EL (cell line): ENCODE measurements at regions not wholly inside any gene's neighbourhood (a gene's known extent, or its start where the extent isn't known, plus 50 kb on each side); places are given as distances from the start of the nearest gene placed in this dataset.

Source experiments
- DNase-seq: peaks from one replicate; pipeline ENCODE4 v3.0.0-alpha.2; 2016

- DNase-seq, result peak; percentile 67
These were observed 654.8 kb upstream of the TBX3 start for GRCh38 chr12:115338566-115339294.

DNA sequence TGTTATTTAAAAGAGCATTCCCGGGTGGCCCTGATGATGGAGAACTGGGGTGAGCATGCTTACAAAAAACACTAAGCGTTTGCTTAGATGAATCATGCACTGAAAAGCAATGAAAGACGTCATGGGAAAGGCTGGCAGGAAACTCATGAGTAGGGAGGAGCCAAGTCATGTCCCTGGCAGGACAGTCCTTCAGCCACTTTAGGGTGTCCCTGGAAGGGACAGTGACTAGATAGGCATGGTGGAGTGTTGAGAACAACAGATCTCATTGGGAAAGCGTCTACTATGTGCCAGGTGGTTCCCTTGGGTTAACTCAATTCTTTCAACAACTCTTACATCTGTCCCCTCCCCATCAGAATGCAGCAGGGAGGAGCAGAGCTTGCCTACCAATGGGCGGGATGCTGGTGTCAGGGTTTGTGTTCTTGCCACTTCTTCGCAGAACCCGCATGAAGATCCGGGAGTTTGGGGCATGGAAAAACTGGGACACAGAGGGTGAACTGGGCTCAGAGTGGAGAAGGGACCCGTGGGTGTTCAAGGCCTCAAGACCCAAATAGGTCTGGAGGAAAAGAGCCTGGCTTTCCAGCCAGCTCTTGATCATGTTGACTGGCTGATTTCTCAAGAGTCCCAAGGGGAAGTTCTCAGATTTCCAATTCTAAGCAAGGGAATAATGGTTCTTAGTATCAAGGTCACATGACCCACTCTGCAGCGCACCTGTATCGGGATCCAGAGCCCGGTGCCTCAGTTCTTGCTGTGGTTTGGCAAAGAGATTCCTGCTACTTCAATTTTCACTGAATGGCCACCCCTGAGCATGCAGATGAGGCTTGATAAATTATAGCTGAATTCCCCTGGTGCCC is 653.9 kb upstream of the TBX3 start:
- DNase-seq, result peak; percentile 94

- no peak for DNase-seq
These were observed 652.5 kb upstream of the TBX3 start for GRCh38 chr12:115336506-115336905.

DNA sequence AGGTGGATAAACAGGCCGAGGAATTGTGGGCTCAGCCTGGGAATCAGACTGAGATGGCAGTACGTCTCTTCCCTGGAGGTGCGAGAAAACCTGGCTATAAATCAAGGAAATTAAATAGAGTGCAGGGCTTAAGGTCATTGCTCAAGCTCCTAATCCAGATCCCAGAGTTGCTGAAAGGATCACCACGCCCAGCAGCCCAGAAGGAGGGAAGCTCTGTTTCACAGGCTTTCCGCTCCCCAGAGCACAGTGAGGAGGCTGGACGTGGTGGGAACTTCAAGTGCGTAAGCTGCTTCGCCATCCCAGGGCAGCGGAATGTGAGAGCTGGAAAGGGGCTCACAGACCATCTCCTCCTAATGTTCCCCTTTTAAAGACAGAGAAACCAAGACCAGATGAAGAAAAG is 651.6 kb upstream of the TBX3 start:
- no peak for DNase-seq

GRCh38 chr12:115335048-115335447 is 651.1 kb upstream of the TBX3 start:
- no peak for DNase-seq

- no peak for DNase-seq
These were observed 649.0 kb upstream of the TBX3 start for GRCh38 chr12:115332945-115333344.

DNA sequence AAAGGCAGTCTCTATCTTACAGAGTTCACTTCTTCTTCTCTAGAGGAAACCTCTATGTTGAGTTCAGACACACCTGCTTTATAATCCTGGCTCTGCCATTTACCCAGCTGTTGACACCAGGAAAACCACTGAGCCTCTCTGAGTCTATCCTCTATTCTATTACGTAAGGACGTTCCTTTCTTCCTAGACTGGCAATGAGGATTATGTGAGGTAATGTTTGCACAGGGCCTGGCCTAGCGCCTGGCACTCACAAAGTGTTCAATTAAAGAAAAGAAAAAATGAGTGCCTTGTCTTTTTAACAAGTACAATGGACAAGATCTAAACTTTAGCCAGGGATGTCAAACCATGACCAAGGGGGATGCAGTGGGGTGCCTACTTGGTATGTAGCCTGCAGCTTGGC is 641.9 kb upstream of the TBX3 start:
- no peak for DNase-seq

GRCh38 chr12:115324949-115325593 is 641.1 kb upstream of the TBX3 start:
- no peak for DNase-seq

GRCh38 chr12:115323223-115323905 is 639.4 kb upstream of the TBX3 start:
- DNase-seq, result peak; percentile 82

DNA sequence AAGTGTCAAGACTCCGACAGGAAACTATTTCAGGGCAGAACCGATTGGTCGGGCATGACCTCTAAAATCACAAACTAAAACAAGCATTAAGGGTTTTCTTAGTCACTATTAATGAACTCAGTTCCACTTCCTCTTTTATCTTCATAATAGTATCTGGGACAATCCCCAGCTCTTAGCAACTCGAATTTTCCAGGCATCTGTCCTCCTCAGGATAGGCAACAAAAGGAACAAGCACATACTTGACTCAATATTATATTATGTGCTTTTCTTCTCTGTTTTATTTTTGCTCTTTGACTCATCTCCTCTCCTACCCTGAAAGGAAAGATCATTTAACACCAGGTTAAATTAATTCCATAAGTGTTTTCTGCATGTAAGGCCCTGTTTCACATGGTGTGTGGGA is 638.3 kb upstream of the TBX3 start:
- DNase-seq, result peak; percentile 58

DNA sequence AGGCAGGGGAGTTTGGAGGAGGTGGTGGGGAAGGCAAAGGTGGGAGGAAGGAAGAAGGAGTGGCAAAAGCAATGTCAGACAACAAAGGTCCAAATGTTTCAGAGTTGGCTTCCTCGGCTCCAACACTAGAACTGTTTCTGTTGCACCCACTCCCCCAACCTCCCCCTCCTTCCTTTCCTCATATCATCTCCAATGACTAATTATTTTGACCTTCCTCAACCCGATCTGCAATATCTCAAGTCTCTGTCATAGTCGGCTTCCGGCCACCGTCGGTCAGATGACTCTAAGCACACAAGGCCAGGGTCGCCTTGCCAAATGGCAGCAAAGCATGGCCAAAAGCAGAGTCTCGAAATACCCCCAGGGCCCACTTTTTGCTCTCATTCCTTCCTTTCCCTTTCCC is 637.0 kb upstream of the TBX3 start:
- no peak for DNase-seq

DNA sequence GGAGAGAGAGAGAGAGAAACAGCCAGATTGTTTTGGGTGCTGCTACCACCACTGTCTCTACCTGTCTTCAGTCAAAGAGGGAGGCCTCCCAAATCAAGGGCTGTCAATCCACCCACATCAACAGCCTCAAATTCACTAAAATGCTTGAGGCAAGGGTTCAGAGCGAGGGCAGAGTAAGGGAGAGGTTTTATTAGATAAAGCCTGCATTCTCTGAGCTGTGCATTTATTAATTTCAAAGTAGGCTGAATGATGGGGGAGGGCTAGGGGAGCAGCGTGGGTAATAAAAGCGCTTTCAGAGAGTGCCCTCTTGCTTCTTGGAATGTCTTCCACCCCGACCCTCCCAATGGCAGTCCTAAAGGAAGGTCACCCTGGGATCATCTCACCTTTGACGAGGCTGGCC is 636.5 kb upstream of the TBX3 start:
- no peak for DNase-seq

- no peak for DNase-seq
These were observed 635.6 kb upstream of the TBX3 start for GRCh38 chr12:115319446-115320040.

DNA sequence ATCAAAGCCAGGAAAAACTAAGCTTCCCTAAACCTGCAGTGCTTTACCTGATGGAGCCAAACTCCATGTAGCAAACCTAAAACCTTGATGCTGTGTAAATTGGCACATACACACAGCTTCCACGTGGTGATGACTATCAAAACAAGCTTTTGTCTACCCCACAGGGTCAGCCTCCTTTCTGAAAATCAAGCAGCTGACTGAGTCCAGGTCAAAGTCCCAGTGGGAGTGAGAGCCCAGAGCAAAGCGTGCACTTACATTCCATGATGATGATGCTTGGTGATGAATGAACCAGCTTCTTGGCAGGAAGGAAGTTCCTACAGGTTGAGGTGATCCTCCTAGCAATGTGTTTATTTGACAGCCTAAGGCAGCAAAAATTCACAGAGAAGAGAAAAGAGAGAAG is 630.0 kb upstream of the TBX3 start:
- peak; percentile 89 for DNase-seq

GRCh38 chr12:115312901-115313300 is 628.9 kb upstream of the TBX3 start:
- DNase-seq, result no peak

DNA sequence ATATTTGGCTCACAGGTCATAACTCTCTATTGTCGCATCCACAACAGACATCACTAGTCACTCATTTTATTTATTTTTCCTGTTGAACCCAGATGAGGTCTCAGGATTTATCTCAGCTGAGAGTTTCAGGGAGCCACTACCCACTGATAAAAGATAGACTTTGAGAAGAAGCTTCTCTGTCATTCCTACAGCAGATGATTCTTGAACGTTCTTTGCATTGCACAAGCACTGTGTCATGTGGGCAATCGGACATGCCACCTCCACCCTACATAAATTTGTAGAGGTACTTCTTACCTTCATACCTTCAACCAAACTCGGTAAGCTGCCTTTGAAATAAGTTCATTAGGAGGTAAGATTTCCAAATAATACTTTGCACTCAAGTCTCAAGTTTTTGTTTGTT is 627.9 kb upstream of the TBX3 start:
- DNase-seq, result no peak

GRCh38 chr12:115308918-115309317 is 624.9 kb upstream of the TBX3 start:
- no peak for DNase-seq

DNA sequence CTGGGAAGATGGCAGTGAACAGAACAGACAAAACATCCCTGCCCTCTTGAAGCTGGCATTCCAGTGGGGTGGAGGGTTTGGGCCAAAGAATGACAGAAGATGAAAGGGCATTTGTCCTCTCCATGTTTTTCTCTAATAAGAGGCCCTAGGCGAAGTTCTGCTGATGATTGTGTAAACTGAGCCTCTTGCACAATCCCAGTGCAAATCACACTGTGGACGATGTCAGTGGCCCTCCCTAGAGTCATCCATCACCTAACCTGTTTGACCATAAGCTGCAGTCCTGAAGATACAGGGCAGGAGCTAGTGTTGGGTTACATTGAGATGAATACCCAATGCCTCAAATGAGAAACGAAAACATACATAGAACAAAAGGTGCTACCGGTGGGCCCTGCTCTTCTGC is 622.4 kb upstream of the TBX3 start:
- no peak for DNase-seq

DNA sequence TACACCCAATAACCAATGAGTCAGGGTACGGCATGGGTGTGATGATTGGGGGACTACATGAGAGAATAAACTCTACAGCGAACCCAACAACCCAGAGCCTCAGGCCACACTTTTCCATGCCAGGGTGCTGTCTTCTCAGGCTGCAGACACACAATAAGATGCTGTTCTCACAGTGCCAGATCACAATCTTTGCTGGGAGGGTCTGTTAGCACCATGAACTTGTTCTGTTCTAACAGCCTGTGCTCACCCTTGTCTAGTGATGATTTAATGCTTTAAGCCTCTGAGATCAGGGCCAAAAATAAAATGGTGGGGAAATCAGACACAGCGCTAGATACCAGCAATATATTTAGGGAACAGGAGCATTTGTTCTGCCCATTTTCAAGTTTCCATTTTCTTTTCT is 621.9 kb upstream of the TBX3 start:
- DNase-seq, result no peak

DNA sequence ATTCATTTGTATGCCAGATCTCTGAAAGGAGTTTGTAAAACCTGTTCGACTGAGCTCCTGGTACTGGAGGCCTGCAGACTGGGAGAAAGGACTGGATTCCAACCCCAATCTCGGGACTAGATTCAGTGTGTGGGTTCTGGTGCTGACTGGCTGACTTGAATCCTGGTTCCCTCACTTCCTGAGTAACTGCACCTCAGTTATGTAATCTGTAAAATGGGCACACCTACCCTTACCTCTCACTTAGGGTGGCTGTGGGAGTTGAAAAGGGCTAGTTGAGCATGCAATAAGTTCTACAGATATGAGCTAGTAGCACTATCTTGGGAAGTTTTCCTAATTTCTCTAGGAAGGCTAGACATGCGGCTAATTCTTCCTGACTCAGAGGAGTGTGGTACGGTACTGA is 621.3 kb upstream of the TBX3 start:
- no peak for DNase-seq

GRCh38 chr12:115303723-115304309 is 619.8 kb upstream of the TBX3 start:
- DNase-seq, result no peak

DNA sequence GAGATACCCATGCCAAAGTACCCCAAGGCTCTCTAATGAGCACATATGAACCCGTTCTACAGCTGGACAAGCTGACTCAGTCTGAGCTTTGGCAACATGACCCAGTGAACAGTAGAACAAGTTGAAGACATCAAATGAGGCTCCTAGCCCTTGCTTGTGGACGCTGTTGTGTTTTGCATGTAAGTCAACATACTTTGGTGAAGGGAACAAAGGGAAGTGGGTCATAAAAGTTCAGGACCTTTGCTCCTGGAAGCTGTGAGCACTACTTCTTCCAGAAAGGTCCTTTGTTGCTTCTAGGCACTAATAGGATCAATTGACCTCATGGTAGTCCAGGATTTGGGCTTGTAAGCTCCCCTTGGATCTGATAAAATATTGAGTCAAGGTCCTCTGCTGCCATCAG is 613.5 kb upstream of the TBX3 start:
- DNase-seq, result no peak
